ENCODE measurements at regions not wholly inside any gene's neighbourhood (a gene's known extent, or its start where the extent isn't known, plus 50 kb on each side); places are given as distances from the start of the nearest gene placed in this dataset.

DNA sequence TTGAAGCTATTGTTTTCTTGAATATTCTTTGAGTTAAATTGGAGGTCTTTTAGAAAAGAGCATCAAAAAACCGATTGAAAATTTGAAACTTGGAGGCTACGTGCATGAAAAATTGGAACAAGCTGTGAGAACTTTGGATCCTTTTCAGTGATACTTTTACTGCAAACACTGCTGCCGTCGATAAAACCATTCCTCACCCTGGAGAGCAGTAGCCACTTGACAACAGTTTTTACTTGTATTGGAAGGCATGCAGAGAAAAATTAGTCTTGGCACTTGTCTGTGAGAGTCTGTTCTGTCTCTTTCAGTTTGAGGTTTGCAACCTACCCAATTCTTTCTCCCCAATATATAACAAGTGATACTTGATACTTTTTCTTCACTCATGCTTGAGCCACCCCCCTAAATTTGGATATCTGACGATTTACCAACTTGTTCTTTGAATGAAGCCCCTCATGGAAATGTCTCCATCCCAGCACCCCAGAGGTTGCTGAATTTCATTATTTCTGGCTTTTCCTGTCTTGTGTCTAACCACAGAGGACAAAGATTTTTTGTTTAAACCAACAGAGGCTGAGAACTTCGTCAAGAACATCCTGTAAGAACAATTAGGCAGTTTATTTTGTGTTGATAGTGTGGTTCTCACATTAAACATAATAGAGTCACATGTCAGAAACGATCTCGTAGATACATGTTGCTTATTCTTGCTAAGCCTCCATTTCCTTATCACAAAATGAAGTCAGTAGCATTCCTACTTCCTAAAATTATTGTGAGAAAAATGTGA is 307.3 kb upstream of the PLSCR5 start:
- DNase-seq (ENCODE audit: low spot score), result no peak

- no peak for DNase-seq (ENCODE audit: low spot score)
Observed at GRCh38 chr3:146903927-146904326, 298.8 kb upstream of the PLSCR5 start.

GRCh38 chr3:146899171-146899570 is 294.0 kb upstream of the PLSCR5 start:
- no peak for DNase-seq (ENCODE audit: low spot score)

DNA sequence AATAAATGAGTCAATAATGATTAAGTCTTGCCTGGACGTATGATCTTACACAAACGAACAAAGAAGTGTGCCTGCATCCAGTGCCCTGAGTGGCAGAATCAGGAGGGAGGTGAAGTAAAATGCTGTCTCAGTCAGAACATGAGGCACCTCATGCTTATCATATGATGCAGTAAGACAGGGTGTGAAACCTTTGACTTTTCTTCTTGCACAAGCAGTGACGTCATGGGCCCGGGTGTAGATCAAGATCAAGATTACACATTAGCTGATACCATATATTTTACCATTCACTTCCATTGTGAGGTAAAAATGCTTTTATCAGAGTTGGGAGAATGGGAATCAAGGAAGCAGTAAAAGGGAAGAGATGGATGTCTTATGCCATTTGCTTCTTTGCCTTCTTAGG is 291.6 kb upstream of the PLSCR5 start:
- no peak for DNase-seq (ENCODE audit: low spot score)

DNA sequence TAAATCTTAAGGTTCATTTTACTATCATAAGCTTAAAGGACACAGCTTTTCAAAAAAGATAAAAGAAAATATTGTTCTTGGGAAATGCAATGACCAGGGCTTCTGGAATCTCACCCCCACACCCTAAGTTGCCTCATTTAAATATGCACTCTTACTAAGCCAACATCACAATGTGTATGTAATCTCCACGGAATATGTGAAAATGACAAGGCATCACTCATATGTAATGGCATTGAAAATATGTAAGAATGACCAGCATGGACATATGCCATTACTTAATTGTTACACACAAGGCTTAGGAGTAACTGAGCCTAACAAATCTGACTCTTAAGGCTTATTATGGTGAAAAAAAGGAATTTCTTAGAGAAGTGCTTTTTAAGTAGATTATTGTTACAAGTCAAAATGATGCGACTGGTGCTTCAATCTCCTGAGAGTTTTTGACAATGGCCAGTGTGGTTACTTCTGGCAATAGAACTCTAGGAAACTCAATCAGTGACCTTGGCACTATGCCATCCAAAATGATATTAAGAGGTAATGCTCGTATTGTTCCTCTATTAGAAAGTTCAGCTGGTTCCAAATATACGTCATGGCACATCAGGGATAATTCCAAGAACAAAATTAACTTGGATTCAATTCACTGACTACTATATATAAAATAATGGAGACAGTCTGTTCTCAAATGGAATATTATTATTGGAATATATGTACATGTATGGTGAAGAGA is 290.0 kb upstream of the PLSCR5 start:
- DNase-seq (ENCODE audit: low spot score), result no peak

DNA sequence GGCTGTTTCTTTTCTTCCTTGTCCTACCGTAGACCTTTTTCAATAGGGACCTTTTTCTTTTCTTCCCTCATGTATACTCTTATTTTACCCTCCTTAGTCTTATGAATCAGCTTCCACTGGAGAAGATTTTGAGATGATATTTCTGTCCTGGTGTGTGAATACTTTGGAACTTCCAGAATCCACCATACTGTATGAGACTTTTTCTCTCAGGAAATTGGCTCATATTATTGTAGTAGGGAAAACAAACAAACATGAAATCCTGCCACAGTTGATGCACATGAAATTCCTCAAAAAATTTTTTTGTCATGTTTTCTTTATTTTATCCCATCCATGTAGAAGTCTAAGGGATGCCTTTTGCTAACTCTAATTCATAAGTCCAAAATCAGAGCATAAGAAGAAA is 289.3 kb upstream of the PLSCR5 start:
- no peak for DNase-seq (ENCODE audit: low spot score)

- no peak for DNase-seq (ENCODE audit: low spot score)
Observed at GRCh38 chr3:146892041-146892440, 286.9 kb upstream of the PLSCR5 start.

DNA sequence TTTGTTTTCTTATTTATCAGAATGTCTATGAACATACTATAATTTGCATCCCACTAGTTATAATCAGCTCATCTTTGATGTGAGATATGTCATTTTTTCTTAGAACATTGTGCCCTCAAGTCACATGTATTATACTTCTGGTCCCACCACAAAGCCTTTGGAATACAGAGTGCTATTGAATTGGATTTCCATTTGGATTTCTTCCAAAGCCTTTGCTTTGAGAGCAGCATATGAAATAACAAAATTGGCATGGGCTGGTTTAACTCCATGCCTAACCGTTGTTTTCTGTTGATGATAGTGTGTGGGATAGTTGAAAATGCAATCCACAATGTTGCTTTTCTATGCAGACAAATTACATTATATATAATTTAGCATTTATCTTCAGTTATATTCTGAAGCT is 284.5 kb upstream of the PLSCR5 start:
- DNase-seq (ENCODE audit: low spot score), result no peak

GRCh38 chr3:146888176-146888575 is 283.0 kb upstream of the PLSCR5 start:
- no peak for DNase-seq (ENCODE audit: low spot score)

GRCh38 chr3:146884721-146885120 is 279.6 kb upstream of the PLSCR5 start:
- no peak for DNase-seq (ENCODE audit: low spot score)

GRCh38 chr3:146884296-146884695 is 279.1 kb upstream of the PLSCR5 start:
- no peak for DNase-seq (ENCODE audit: low spot score)

DNA sequence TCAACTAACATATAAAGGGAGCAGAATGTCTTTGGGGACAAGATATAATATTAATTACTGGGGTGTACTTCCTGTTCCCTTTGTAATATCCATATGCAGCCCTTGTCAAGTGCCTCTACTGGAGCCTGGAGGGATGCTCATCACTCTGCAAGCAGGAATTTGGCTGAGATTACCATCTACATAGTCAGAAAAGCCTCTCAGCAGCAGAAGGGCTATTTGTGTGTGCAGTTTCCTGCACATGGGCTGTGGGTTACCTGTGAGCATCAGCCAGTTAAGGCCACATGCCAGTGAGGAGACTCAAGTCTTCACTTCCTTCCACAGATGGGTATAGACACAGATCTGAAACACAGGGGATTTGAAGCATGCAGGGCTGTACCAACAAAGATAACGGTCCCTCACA is 278.1 kb upstream of the PLSCR5 start:
- no peak for DNase-seq (ENCODE audit: low spot score)

DNA sequence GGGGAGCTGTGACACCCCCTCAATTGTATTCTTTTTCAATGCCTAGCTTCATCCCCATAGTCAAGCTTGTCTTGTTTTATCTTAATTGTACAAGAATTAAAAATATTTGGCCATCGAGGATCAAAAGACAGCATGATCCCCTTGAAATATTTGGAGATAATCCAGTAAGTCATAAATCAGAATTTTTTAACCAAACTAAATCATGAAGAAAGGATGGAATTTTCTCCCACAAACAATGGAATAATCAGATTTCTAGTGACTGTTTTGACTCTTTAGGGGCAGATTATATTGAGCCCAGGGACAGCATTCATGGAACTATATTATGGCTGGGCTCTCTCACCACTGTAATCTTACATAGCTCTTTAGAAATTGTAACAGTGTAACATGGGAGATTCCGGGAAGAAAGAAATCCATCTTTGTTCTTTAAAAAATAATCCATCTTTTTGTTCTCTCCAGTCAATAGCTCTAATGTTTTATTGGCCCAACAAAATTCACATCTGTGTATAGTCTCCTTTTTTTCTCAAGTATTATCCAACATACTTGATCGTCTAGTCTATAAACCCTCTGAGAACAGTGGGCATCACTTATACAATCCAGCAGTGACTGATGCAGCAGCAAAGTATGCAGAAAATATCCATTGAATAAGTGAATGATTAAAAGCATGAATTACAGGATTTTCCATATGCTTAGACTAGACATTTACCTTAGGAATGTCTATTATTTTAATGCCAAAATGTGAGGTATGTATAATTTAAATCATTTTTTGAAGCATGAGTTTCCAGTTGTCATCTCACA is 277.0 kb upstream of the PLSCR5 start:
- no peak for DNase-seq (ENCODE audit: low spot score)

- DNase-seq (ENCODE audit: low spot score), result no peak
Observed at GRCh38 chr3:146881356-146881755, 276.2 kb upstream of the PLSCR5 start.

GRCh38 chr3:146873748-146874147 is 268.6 kb upstream of the PLSCR5 start:
- no peak for DNase-seq (ENCODE audit: low spot score)

DNA sequence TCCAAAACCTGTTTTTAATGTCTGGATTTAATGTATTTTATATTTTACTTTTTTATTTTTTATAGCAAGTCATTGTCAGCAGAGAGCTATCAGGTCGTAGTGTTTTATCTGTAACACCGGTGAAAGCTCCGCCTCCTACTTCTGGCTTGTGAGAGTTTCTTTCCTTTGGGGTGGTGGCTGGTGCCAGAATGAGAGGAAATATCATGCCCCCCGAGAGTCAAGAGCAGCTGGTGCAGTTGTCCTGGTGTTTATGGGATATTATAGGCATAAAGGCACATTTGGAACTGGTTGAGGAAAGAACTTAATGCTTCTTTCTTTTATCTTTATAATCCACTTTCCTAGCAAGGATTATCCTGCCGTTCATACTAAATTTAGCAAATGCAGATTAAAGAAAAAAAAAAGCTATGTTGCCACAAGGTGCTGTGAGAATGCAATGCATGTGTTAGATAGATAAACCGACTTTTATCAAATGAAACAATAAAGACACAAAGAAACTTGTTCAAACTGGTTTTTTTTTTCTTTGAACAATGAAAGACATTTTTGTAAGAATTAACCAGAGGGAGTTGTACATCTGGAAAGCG is 260.1 kb upstream of the PLSCR5 start:
- DNase-seq (ENCODE audit: low spot score), result no peak

DNA sequence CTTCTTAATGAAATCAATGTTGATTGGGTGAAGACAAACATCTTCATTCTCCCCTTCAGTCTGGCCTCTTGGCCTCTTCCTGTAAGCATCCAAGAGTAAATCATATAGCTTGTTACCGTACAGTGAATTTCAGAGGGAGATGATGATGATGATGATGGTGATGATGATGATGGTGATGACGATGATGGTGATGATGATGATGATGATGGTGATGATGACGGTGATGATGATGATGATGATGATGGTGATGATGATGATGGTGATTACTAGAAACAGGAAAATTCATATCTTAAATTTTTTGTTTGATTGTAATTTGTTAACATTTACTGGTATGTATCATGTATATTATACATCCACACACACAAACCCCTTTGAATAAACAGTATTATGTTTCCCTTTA is 256.1 kb upstream of the PLSCR5 start:
- no peak for DNase-seq (ENCODE audit: low spot score)

GRCh38 chr3:146854523-146854922 is 249.4 kb upstream of the PLSCR5 start:
- no peak for DNase-seq (ENCODE audit: low spot score)

DNA sequence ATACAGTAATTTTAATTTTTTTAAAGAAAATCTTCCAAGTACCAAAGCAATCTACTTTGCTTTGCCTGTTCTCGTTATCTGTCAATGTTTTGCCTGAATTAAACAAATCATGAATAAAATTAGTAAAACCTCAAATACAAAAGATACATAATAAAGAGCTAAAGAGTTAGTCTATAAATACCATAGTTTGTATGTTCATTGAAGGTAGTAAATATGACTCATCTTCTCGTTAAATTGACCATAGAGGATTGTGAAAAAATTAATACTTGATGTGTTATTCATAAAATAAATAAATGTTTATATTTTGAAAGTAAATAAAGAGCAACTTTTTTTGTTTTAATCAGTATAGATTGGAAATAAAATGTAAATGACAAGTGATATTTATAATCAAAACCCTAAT is 246.5 kb upstream of the PLSCR5 start:
- DNase-seq (ENCODE audit: low spot score), result no peak

DNA sequence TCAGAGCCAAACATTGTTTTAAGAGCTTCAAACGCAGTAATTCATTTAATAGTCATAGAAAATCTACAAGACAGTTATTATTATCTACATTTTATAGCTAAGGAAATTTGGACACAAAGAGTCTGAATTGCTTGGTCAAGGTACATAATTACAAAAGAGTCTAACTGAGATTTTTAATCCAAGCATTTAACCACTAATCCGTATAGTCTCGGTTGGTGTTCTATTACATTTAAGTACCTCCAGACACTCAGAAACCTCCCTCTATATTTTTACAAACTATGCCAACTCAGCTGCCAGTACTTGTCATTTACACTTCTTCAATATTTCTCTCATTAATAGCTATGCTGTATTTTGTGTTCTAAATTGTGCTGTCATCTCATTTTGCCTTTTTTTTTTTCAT is 240.2 kb upstream of the PLSCR5 start:
- DNase-seq (ENCODE audit: low spot score), result no peak

GRCh38 chr3:146843476-146843875 is 238.3 kb upstream of the PLSCR5 start:
- DNase-seq (ENCODE audit: low spot score), result no peak

GRCh38 chr3:146839727-146840375 is 234.7 kb upstream of the PLSCR5 start:
- DNase-seq (ENCODE audit: low spot score), result no peak
